Activated CD8-positive, alpha-beta memory T cell treated with anti-CD3 and anti-CD28 coated beads for 24 hours (primary cell): ENCODE measurements at regions not wholly inside any gene's neighbourhood (a gene's known extent, or its start where the extent isn't known, plus 50 kb on each side); places are given as distances from the start of the nearest gene placed in this dataset.

Experiments used
- DNase-seq: peaks from one replicate; pipeline ENCODE4 v3.0.0-alpha.2; 2020

DNA sequence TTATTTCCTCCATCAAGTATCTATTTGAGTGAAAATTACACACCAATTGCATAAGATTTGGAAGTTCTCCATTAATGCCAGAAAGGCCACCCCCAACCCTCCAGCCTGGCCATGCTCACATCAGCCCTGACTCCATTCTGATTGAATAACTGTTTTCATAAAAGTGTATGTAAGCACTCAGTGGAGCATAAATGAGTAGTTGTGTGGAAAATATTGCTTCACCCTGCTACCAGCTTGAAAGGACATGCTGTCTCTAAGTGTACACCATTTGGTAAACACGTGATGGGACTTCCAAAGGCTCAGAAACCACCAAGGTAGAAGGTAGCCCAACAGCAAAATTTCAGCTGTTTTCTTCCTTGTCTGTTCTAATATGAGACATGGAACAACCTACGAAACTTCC lies 393.8 kb downstream of the ZNF385D start:
- DNase-seq = no peak

DNA sequence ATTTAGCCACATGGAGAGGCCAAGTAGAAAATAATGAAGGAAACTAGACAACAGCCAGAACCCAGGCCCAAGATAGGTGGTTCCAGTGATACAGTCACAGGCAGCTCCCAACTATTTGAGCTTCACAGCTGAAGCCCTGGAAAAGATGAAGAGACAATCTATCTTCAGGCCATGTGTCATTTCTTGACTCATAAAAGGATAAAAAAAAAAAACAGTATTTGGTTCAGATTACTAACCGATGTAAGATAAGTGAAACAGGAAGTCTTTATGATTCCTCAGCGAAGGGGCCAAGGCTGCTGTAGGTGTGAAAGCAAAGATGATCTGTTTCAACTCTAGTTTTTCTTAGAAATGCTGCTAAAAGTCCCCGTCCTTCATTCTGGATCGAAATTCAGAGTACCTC lies 394.6 kb downstream of the ZNF385D start:
- no peak for DNase-seq

GRCh38 chr3:21345382-21345976 lies 405.5 kb downstream of the ZNF385D start:
- no peak for DNase-seq

GRCh38 chr3:21331857-21332256 lies 419.2 kb downstream of the ZNF385D start:
- no peak for DNase-seq

DNA sequence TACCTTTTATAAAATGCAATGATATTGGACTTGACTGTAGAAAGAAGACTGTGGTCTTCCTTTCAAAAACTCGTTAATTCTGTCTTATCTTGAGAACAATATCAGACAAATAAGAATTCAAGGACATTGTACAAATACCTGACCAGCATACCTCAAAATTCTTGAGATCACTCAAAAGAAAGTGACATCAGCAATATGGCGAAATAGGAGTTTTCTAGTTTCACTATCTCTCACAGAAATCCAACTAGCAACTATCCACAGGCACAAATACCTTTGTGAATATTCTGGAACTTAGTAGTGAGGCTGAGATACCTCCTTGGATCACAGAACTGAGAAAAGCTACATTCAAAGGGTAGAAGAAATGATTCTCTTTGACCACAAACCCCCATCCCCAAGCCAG lies 419.7 kb downstream of the ZNF385D start:
- no peak for DNase-seq

DNA sequence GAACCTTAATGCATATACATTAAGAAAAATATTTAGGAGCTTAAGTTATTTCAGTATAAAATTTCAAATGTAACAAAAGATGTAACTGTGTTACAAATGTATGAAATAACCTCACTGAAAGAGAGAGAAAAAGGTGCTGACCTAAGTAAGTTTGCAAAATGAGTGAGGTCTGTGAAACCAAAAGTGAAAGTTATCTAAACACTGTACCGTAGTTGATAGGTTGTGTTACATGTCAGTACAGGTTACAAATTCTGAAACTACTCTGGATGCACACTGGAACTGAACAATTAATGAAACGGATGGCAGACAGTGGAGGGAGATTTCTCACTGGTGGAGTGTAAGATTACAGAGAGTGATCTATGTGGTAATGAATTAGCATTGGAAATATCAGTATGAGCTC lies 420.7 kb downstream of the ZNF385D start:
- no peak for DNase-seq

- no peak for DNase-seq
Observed at GRCh38 chr3:21328711-21329390, 422.2 kb downstream of the ZNF385D start.

DNA sequence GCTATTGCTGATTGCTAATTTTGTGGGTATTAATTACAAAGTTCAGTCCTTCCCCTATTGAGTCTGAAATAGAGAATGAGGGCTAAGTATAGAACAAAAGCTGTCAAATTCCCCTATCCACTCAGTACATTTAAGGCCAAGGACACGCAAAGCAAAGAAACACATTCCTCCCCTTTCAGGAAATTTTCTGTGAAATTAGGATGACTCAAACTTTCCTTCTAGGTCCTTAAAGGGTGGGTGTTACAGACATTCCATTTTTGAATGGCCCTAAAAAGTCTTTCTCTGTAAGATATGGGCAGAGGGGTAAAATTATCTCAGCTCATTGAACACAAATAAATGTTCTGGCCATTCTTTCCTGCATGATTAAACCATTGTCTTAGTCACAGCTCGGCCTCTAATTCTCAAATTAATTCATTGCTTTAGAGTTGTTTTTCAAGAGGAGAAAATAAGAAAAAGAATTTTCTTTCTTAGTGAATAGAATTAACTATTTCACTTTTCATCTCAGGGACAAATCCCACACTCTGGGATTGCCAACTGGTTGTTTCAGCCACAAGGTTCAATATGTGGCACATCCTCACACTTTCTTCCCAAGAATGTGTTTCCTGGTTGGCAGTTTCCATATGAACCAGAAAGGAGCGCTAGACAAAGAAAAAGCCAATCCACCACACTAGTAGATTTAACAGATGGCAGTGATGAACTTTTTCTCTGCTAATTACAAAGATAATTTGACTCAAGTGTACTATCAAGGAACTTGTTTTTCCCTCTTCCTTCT lies 424.1 kb downstream of the ZNF385D start:
- DNase-seq = no peak

GRCh38 chr3:21314688-21315087 lies 436.3 kb downstream of the ZNF385D start:
- DNase-seq = no peak

GRCh38 chr3:21310891-21311290 lies 440.1 kb downstream of the ZNF385D start:
- no peak for DNase-seq

DNA sequence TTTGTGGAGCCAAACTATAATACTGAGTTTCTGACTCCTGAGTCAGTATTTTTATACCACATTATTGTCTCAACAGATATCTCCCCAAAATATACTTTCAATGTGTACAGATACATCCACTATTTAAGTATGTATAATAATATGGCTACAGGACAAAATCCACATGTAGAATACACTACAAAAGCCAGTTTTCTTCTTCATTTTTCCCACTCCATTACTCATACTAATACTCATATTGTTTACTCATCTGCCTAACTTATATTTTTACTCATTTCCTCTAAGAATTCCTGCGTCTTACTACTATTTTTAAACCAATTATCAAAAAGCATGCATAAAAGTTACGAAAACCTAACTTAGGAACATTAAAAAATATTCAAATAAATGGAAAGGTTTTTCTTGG lies 440.8 kb downstream of the ZNF385D start:
- no peak for DNase-seq

- DNase-seq = no peak
Observed at GRCh38 chr3:21297304-21297703, 453.7 kb downstream of the ZNF385D start.

- no peak for DNase-seq
Observed at GRCh38 chr3:21294768-21295167, 456.2 kb downstream of the ZNF385D start.

GRCh38 chr3:21292971-21293370 lies 458.0 kb downstream of the ZNF385D start:
- DNase-seq = no peak

GRCh38 chr3:21290557-21290956 lies 460.5 kb downstream of the ZNF385D start:
- DNase-seq = no peak

DNA sequence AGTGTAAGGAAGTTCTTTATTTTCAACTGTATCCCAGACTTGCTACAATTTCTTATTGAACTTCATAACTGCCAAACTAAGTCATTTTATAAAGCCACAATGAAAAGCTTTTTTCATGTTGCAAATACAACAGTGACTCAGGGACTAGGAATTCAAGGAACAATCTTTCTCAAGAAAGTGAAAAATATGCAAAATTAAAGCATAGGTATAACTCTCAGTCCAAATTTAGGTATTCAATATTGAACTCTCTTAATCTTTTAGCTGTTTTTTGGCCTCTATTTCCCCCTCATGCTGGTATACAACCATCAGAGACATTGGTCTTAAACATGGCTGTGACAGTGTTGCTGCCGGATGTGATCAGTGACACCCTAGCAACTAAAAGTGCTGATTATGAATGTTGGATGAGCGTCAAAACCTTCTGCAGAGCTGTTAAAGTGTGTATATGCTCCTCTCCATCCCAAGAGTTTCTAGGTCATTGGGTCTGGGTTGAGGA lies 476.9 kb downstream of the ZNF385D start:
- no peak for DNase-seq

- DNase-seq = no peak
Observed at GRCh38 chr3:21273259-21274025, 477.6 kb downstream of the ZNF385D start.

- no peak for DNase-seq
Observed at GRCh38 chr3:21271606-21272016, 479.4 kb downstream of the ZNF385D start.

DNA sequence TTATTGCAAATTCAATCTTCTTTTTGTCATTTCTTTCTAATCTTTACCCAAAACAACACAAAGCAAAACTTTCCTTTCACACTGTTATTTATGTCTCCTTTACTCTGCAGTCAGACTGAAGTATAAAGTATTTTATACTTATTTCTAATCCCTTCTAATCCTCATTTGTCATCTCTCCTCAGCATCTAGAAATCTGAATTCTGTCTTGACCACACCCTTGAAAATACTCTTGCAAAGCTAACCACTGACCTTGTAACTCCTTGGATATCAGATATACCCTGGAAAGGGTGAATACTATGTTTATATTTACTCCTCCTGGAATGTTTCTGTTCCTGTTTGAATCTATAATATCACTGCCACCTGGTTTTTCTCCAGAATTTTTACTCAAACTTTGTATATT lies 481.1 kb downstream of the ZNF385D start:
- DNase-seq = no peak

DNA sequence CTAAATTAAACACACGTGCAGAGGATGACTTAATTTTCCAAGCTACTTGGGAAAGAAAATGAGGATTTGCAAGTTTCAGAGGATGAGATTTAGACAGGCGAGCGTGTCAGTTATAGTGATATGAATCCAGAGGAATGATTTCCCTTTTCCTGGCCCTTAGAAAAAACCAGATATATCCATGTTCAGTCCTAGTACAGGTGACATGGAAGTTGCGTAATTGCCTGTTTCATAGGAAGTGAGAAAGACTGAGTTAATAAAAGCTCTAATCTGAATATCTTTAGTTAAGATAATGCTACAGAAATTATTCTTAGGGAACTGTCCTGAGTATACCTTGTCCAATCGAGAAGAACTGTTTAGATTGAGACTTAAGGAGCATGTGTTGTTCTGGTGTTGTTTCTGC lies 490.5 kb downstream of the ZNF385D start:
- DNase-seq = no peak

DNA sequence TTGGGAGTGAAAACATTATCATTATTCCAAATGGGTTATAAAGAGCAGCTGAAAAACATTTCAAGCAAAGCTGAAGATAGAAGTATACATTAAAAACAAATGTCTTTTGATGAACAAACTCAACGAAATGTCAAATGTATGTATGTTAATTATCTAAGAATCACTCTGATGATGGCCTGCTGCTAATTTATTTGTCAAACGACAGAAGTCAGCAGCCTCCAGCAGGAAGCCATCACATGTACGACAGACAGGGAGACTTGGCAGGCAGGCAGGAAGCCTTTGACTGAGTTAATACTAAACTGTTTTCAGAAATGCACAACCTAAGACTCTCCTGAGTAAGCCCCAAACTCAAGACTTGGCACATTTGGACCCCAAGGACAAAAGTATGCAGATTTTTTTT lies 491.1 kb downstream of the ZNF385D start:
- no peak for DNase-seq

DNA sequence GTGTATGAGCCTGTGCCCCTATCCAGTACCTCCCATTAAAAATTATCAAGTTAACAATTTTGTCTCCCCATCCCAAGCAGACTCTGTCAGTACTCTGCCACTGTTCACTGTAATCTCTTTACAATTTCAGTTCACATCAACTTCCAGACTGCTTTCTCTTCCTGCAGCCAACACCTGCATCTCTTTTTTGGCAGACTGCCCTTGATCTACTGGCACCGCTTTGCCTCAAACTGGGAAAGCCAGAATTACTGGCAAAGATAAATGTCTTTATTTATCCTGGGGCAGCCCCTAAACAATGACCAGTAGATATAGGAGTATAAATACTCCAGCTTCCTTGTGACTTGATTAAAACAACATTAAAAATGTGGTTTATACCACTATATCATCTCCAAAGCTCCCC lies 494.1 kb downstream of the ZNF385D start:
- no peak for DNase-seq

- no peak for DNase-seq
Observed at GRCh38 chr3:21238661-21239060, 512.3 kb downstream of the ZNF385D start.
